ENCODE measurements at regions not wholly inside any gene's neighbourhood (a gene's known extent, or its start where the extent isn't known, plus 50 kb on each side); places are given as distances from the start of the nearest gene placed in this dataset.

DNA sequence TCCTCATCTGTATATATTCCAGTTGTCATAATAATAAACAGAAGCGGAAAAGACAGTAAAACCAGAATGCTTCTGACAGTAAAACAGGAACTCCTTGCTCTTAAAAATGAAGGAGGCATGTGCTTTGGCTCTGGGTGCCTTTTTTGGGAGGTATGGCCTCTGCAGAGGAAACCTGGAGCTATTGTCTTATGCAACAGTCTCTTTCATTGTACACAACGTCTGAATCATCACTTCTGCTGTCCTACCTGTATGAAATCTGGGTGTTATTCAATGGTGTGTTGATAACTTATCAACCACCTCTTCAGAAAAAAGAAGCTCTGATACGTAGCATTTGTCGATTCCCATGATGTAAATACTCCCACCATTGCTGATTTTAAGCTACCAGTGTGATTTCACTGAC, 64.8 kb downstream of the CDCA7 start:
- H3K4me3 ChIP-seq (replicated peaks; ENCODE audit: low read depth, low read length), result no peak overlapping the region
- TF ChIP-seq, protein P1, sequence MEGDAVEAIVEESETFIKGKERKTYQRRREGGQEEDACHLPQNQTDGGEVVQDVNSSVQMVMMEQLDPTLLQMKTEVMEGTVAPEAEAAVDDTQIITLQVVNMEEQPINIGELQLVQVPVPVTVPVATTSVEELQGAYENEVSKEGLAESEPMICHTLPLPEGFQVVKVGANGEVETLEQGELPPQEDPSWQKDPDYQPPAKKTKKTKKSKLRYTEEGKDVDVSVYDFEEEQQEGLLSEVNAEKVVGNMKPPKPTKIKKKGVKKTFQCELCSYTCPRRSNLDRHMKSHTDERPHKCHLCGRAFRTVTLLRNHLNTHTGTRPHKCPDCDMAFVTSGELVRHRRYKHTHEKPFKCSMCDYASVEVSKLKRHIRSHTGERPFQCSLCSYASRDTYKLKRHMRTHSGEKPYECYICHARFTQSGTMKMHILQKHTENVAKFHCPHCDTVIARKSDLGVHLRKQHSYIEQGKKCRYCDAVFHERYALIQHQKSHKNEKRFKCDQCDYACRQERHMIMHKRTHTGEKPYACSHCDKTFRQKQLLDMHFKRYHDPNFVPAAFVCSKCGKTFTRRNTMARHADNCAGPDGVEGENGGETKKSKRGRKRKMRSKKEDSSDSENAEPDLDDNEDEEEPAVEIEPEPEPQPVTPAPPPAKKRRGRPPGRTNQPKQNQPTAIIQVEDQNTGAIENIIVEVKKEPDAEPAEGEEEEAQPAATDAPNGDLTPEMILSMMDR (IDR thresholded peaks at IDR 0.05; ENCODE audit: insufficient read depth, low read length, poor library complexity, severe bottlenecking), result no peak
- H3K36me3 ChIP-seq (ENCODE audit: control insufficient read depth, insufficient read depth, low read length), result no peaks in the 10 kb centered on the region
- DNase-seq (ENCODE audit: extremely low read depth, insufficient read length), result no peak
- no peaks in the 10 kb centered on the region for H3K27me3 ChIP-seq (replicated peaks; ENCODE audit: control insufficient read depth, insufficient read depth, low read length)

DNA sequence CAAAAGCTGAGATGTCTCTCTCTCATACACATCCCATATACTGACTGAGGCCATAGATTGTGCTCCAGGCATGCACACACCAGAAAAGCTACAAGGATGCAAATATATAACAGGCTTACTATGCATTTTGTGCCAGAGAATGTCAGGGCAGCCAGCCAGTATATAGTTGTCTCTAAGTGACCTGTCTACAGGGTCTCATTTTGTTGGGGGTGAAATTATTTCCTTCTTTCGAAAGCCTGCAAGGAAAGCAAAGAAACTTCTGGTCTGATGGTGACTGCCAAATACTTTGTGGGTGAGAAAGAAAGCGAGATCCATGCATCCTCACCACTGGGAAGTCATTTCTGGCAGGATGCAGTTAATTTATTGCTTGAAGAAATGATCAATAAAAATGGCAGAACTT, 70.2 kb downstream of the CDCA7 start:
- TF ChIP-seq, protein P1 (IDR thresholded peaks at IDR 0.05; ENCODE audit: insufficient read depth, low read length, poor library complexity, severe bottlenecking), result no peak
- H3K27me3 ChIP-seq (replicated peaks; ENCODE audit: control insufficient read depth, insufficient read depth, low read length), result no peaks in the 10 kb centered on the region; the same call in 1 of the 2 replicates

DNA sequence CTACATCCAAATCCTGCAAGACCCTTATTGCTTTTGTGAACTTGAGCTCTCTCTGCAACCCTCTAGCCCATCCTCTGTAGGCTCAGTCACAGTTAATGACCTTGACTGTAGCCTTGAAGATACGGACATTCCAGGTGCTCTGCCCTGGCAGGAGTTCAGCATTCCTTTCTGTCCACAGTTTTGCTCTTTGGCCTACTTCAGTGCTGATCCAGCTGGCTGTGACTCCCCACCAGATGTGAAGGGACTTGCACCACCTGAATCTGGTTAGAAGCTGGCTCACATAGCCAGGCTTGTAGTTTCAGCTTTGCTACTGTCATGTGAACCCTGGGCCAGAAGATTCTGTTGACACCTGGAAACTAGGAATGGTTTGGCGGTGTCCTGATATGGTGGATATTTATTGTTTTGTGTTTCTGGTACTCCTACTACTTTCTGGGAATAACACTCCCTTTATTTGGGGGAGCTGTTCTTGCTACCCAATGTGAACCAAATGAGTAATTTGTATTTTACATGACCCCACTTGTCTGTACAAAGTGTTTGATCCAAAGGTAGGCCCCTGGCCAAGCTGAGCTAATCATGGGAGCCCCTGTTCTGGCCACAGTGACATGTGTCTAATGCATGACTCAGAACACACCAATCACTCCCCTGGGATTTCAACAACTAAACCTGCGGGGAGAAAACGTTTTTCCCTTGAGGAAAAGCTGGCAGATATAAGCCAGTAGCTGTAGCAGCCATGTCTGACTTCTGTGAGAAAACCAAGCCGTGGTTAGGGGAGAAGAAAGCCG, 73.4 kb downstream of the CDCA7 start:
- DNase-seq (ENCODE audit: extremely low read depth, insufficient read length), result no peak
- Histone ChIP-seq H3K4me3 (replicated peaks; ENCODE audit: low read depth, low read length) (no peak overlapping the region), H3K27me3 (replicated peaks; ENCODE audit: control insufficient read depth, insufficient read depth, low read length) (no peaks in the 10 kb centered on the region; the same call in 1 of the 2 replicates), H3K36me3 (ENCODE audit: control insufficient read depth, insufficient read depth, low read length) (no peaks in the 10 kb centered on the region)
- TF ChIP-seq, protein P1 (IDR thresholded peaks at IDR 0.05; ENCODE audit: insufficient read depth, low read length, poor library complexity, severe bottlenecking), result no peak

More for the DNA sequence above, 70.2 kb downstream of the CDCA7 start:
- H3K36me3 ChIP-seq (ENCODE audit: control insufficient read depth, insufficient read depth, low read length), result no peaks in the 10 kb centered on the region
- no peak overlapping the region for H3K4me3 ChIP-seq (replicated peaks; ENCODE audit: low read depth, low read length)
- no peak for DNase-seq (ENCODE audit: extremely low read depth, insufficient read length)

DNA sequence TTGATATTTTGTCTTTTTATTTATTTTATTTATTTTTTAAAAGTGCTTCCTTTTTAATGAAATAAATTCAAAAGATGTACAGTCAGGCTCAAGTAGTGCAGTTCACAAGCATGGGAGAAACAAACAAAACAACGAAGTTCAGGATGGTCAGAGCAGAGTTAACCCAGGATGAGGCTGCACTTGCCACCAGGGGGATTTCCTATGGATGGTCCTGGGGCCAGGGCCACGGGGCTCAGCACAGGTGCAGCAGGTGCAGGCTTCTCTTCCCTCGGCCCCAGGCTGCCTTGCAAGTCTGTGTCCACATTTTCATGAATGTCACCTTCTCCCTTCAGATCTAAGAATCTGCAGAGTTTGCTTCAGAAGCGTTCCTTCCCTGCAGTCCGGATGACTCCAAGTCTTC, 76.5 kb downstream of the CDCA7 start:
- Histone ChIP-seq H3K4me3 (replicated peaks; ENCODE audit: low read depth, low read length) (no peak overlapping the region), H3K27me3 (replicated peaks; ENCODE audit: control insufficient read depth, insufficient read depth, low read length) (peaks cover 2% of the 10 kb centered on the region), H3K36me3 (ENCODE audit: control insufficient read depth, insufficient read depth, low read length) (no peaks in the 10 kb centered on the region)
- TF ChIP-seq, protein P1 (IDR thresholded peaks at IDR 0.05; ENCODE audit: insufficient read depth, low read length, poor library complexity, severe bottlenecking), result no peak
- no peak for DNase-seq (ENCODE audit: extremely low read depth, insufficient read length)

DNA sequence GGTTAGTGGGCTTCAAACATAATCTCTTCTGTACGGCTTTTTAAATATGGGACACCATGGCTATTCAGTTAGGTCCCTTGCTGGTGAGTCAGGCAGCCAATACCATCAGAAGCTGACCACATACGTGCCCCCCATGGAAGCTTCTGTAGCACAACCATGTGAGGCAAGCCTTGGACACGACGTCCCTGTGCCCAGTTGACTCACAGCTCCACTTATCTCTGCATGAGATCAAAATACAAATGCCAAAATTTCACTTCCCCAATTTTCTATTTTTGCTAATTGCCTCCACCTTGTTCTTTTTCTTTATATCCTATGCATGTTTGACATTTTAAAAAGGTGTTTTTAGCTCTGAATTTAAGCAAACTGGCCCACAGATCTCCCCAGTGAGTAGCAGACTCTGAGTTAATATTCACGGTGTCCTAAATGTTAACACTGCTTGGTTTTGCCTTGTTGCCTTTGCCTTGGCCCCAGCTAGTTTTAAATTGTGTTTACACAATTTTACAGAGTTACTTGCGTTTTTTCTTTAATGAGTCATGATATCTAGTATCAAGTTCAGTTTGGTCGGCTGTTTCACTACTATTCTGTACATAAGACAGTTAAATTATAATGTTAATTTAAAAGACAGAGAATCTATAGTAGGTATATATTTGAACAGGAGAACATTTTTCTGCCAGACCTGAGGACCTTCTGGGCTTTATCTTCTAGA, 77.5 kb downstream of the CDCA7 start:
- Histone ChIP-seq H3K27me3 (replicated peaks; ENCODE audit: control insufficient read depth, insufficient read depth, low read length) (peaks cover 2% of the 10 kb centered on the region), H3K4me3 (replicated peaks; ENCODE audit: low read depth, low read length) (no peak overlapping the region), H3K36me3 (ENCODE audit: control insufficient read depth, insufficient read depth, low read length) (no peaks in the 10 kb centered on the region)
- TF ChIP-seq, protein P1 (IDR thresholded peaks at IDR 0.05; ENCODE audit: insufficient read depth, low read length, poor library complexity, severe bottlenecking), result no peak
- no peak for DNase-seq (ENCODE audit: extremely low read depth, insufficient read length)

All from GM06990 (cell line).